ENCODE measurements at regions not wholly inside any gene's neighbourhood (a gene's known extent, or its start where the extent isn't known, plus 50 kb on each side); places are given as distances from the start of the nearest gene placed in this dataset.

- no peak for TF ChIP-seq CTCF (IDR thresholded peaks at IDR 0.05)
- TF ChIP-seq POLR2A (IDR thresholded peaks at IDR 0.05): no peak
Observed at GRCh38 chr22:49655168-49655812, 172.4 kb downstream of the BRD1 start.
